ENCODE measurements at regions not wholly inside any gene's neighbourhood (a gene's known extent, or its start where the extent isn't known, plus 50 kb on each side); places are given as distances from the start of the nearest gene placed in this dataset.
"Not testable (repeated sequence)": the region's sequence is repeated elsewhere in the genome, so short reads cannot be mapped to it uniquely, and the experiment has no call there.

- CTCF ChIA-PET: interaction anchor here (0.6 to 1.5 kb wide), 3 partner anchors 28 to 533 kb away, joined by 3 to 4 read pairs (median 3); no protein-coding TSS in a partner anchor
- DNase-seq: no peak
- Mint-ChIP-seq H3K27ac (no peak overlapping the region), H3K27me3 (ENCODE audit: low read depth) (no peaks in the 10 kb centered on the region), H3K36me3 (ENCODE audit: low read depth) (no peaks in the 10 kb centered on the region), H3K4me3 (no peak overlapping the region), H3K9me3 (no peaks in the 10 kb centered on the region), H3K4me1 (ENCODE audit: low read depth) (peaks cover 13% of the 10 kb centered on the region)
- intact Hi-C loops (cut with micrococcal nuclease): loop anchor here (10.0 kb wide), 1 partner anchor 342 kb away; no protein-coding TSS in a partner anchor
Measured at GRCh38 chr3:178967177-178967532, 104.5 kb downstream of the ZMAT3 start.

- CTCF ChIA-PET: interaction anchor here (0.6 to 1.5 kb wide), 5 partner anchors 28 to 604 kb away, joined by 3 to 4 read pairs (median 3); no protein-coding TSS in a partner anchor
- Mint-ChIP-seq H3K27ac (no peak overlapping the region), H3K4me1 (ENCODE audit: low read depth) (peaks cover 13% of the 10 kb centered on the region), H3K9me3 (no peaks in the 10 kb centered on the region), H3K4me3 (no peak overlapping the region), H3K27me3 (ENCODE audit: low read depth) (no peaks in the 10 kb centered on the region), H3K36me3 (ENCODE audit: low read depth) (no peaks in the 10 kb centered on the region)
- intact Hi-C loops (cut with micrococcal nuclease): loop anchor here (1.0 to 10.0 kb wide), 2 partner anchors 342 to 530 kb away; no protein-coding TSS in a partner anchor
- no peak for DNase-seq
Measured at GRCh38 chr3:178966299-178967176, 105.1 kb downstream of the ZMAT3 start.

- H3K4me3 Mint-ChIP-seq: no peak overlapping the region
- H3K9me3 Mint-ChIP-seq: no peaks in the 10 kb centered on the region
- H3K4me1 Mint-ChIP-seq (ENCODE audit: low read depth): peaks cover 13% of the 10 kb centered on the region
- DNase-seq: no peak
- intact Hi-C loops (cut with micrococcal nuclease): loop anchor here (10.0 kb wide), 1 partner anchor 340 kb away; no protein-coding TSS in a partner anchor
- CTCF ChIA-PET: no interaction called here
- no peaks in the 10 kb centered on the region for H3K27me3 Mint-ChIP-seq (ENCODE audit: low read depth)
- peaks cover 8% of the 10 kb centered on the region for H3K36me3 Mint-ChIP-seq (ENCODE audit: low read depth)
- no peak overlapping the region for H3K27ac Mint-ChIP-seq
Measured at GRCh38 chr3:178964551-178964950, 107.1 kb downstream of the ZMAT3 start.

- Mint-ChIP-seq H3K4me3 (no peak overlapping the region), H3K9me3 (no peaks in the 10 kb centered on the region), H3K27ac (no peak overlapping the region), H3K36me3 (ENCODE audit: low read depth) (peaks cover 16% of the 10 kb centered on the region), H3K4me1 (ENCODE audit: low read depth) (no peaks in the 10 kb centered on the region), H3K27me3 (ENCODE audit: low read depth) (no peaks in the 10 kb centered on the region)
- CTCF ChIA-PET: no interaction called here
- intact Hi-C loops (cut with micrococcal nuclease): loop anchor here (10.0 kb wide), 1 partner anchor 336 kb away; no protein-coding TSS in a partner anchor
- no peak for DNase-seq
Measured at GRCh38 chr3:178960918-178961317, 110.7 kb downstream of the ZMAT3 start.

- Mint-ChIP-seq H3K27me3 (ENCODE audit: low read depth) (no peaks in the 10 kb centered on the region), H3K27ac (no peak overlapping the region), H3K4me3 (no peak overlapping the region), H3K36me3 (ENCODE audit: low read depth) (peaks cover 16% of the 10 kb centered on the region), H3K9me3 (no peaks in the 10 kb centered on the region), H3K4me1 (ENCODE audit: low read depth) (no peaks in the 10 kb centered on the region)
- intact Hi-C loops (cut with micrococcal nuclease): loop anchor here (10.0 kb wide), 1 partner anchor 335 kb away; no protein-coding TSS in a partner anchor
- DNase-seq: no peak
- CTCF ChIA-PET: no interaction called here
Measured at GRCh38 chr3:178960181-178960580, 111.4 kb downstream of the ZMAT3 start.

- intact Hi-C loops (cut with micrococcal nuclease): loop anchor here (1.0 to 2.0 kb wide), 2 partner anchors 50 to 172 kb away; no protein-coding TSS in a partner anchor
- H3K27me3 Mint-ChIP-seq (ENCODE audit: low read depth): no peaks in the 10 kb centered on the region
- H3K27ac Mint-ChIP-seq: peak overlapping the region; percentile 27
- CTCF ChIA-PET: no interaction called here
- peak; percentile 60 for DNase-seq
- H3K4me3 Mint-ChIP-seq: no peak overlapping the region
- peaks cover 4% of the 10 kb centered on the region for H3K4me1 Mint-ChIP-seq (ENCODE audit: low read depth)
- H3K36me3 Mint-ChIP-seq (ENCODE audit: low read depth): peaks cover 8% of the 10 kb centered on the region
- H3K9me3 Mint-ChIP-seq: peaks cover 18% of the 10 kb centered on the region
Measured at GRCh38 chr3:178950676-178951075, 120.9 kb downstream of the ZMAT3 start.

- no peak overlapping the region for H3K27ac Mint-ChIP-seq
- H3K4me3 Mint-ChIP-seq: no peak overlapping the region
- intact Hi-C loops (cut with micrococcal nuclease): loop anchor here (1.0 to 2.0 kb wide), 2 partner anchors 50 to 171 kb away; no protein-coding TSS in a partner anchor
- CTCF ChIA-PET: no interaction called here
- no peaks in the 10 kb centered on the region for H3K27me3 Mint-ChIP-seq (ENCODE audit: low read depth)
- DNase-seq: no peak
- peaks cover 4% of the 10 kb centered on the region for H3K4me1 Mint-ChIP-seq (ENCODE audit: low read depth)
- H3K9me3 Mint-ChIP-seq: peaks cover 23% of the 10 kb centered on the region
- peaks cover 8% of the 10 kb centered on the region for H3K36me3 Mint-ChIP-seq (ENCODE audit: low read depth)
Measured at GRCh38 chr3:178949896-178950295, 121.7 kb downstream of the ZMAT3 start.

- intact Hi-C loops (cut with micrococcal nuclease): no loop called here
- peak; percentile 11 for DNase-seq
- H3K9me3 Mint-ChIP-seq: peaks cover 29% of the 10 kb centered on the region
Measured at GRCh38 chr3:178948546-178948945, 123.1 kb downstream of the ZMAT3 start.

GRCh38 chr3:178947738-178948137, 123.9 kb downstream of the ZMAT3 start:
- peaks cover 4% of the 10 kb centered on the region for H3K4me1 Mint-ChIP-seq (ENCODE audit: low read depth)
- intact Hi-C loops (cut with micrococcal nuclease): no loop called here

More at GRCh38 chr3:178948546-178948945, 123.1 kb downstream of the ZMAT3 start:
- Mint-ChIP-seq H3K27ac (no peak overlapping the region), H3K36me3 (ENCODE audit: low read depth) (peaks cover 10% of the 10 kb centered on the region), H3K27me3 (ENCODE audit: low read depth) (no peaks in the 10 kb centered on the region), H3K4me1 (ENCODE audit: low read depth) (peaks cover 4% of the 10 kb centered on the region), H3K4me3 (no peak overlapping the region)
- CTCF ChIA-PET: no interaction called here

GRCh38 chr3:178942261-178942660, 129.3 kb downstream of the ZMAT3 start:
- H3K4me1 Mint-ChIP-seq (ENCODE audit: low read depth); H3K27me3 Mint-ChIP-seq (ENCODE audit: low read depth); H3K36me3 Mint-ChIP-seq (ENCODE audit: low read depth); CTCF ChIA-PET; H3K4me3 Mint-ChIP-seq; H3K27ac Mint-ChIP-seq; DNase-seq; intact Hi-C loops (cut with micrococcal nuclease): not testable (repeated sequence)
- peaks cover 28% of the 10 kb centered on the region for H3K9me3 Mint-ChIP-seq

More at GRCh38 chr3:178947738-178948137, 123.9 kb downstream of the ZMAT3 start:
- Mint-ChIP-seq H3K36me3 (ENCODE audit: low read depth) (peaks cover 10% of the 10 kb centered on the region), H3K4me3 (no peak overlapping the region), H3K27ac (no peak overlapping the region), H3K9me3 (peaks cover 33% of the 10 kb centered on the region), H3K27me3 (ENCODE audit: low read depth) (no peaks in the 10 kb centered on the region)
- CTCF ChIA-PET: no interaction called here
- no peak for DNase-seq

- peaks cover 53% of the 10 kb centered on the region for H3K9me3 Mint-ChIP-seq
- H3K4me1 Mint-ChIP-seq (ENCODE audit: low read depth): no peaks in the 10 kb centered on the region
- H3K27me3 Mint-ChIP-seq (ENCODE audit: low read depth): no peaks in the 10 kb centered on the region
- H3K27ac Mint-ChIP-seq: no peak overlapping the region
- H3K36me3 Mint-ChIP-seq (ENCODE audit: low read depth): no peaks in the 10 kb centered on the region
- intact Hi-C loops (cut with micrococcal nuclease): no loop called here
- CTCF ChIA-PET: no interaction called here
- no peak overlapping the region for H3K4me3 Mint-ChIP-seq
- no peak for DNase-seq
Measured at GRCh38 chr3:178930116-178930515, 141.5 kb downstream of the ZMAT3 start.

GRCh38 chr3:178916223-178916622, 155.4 kb downstream of the ZMAT3 start:
- intact Hi-C loops (cut with micrococcal nuclease): no loop called here
- DNase-seq: no peak
- CTCF ChIA-PET: no interaction called here
- Mint-ChIP-seq H3K4me3 (no peak overlapping the region), H3K4me1 (ENCODE audit: low read depth) (no peaks in the 10 kb centered on the region), H3K27me3 (ENCODE audit: low read depth) (peaks cover 4% of the 10 kb centered on the region), H3K9me3 (peaks cover 25% of the 10 kb centered on the region), H3K36me3 (ENCODE audit: low read depth) (peaks cover 4% of the 10 kb centered on the region), H3K27ac (no peak overlapping the region)

GRCh38 chr3:178915365-178915764, 156.2 kb downstream of the ZMAT3 start:
- Mint-ChIP-seq H3K4me3 (no peak overlapping the region), H3K27me3 (ENCODE audit: low read depth) (peaks cover 4% of the 10 kb centered on the region), H3K36me3 (ENCODE audit: low read depth) (peaks cover 4% of the 10 kb centered on the region), H3K27ac (no peak overlapping the region), H3K4me1 (ENCODE audit: low read depth) (no peaks in the 10 kb centered on the region), H3K9me3 (peaks cover 25% of the 10 kb centered on the region)
- DNase-seq: no peak
- CTCF ChIA-PET: no interaction called here
- intact Hi-C loops (cut with micrococcal nuclease): no loop called here
